Right atrium auricular region (tissue), 2 donors: ENCODE measurements at regions not wholly inside any gene's neighbourhood (a gene's known extent, or its start where the extent isn't known, plus 50 kb on each side); places are given as distances from the start of the nearest gene placed in this dataset.

Experiments
- DNase-seq: peaks from one replicate; pipeline ENCODE4 v3.0.0-alpha.2; 2019; ENCODE audit warnings: low spot score
- H3K27ac ChIP-seq, 2 donors: fragments of 200-600 bp; sonication (generic); 1 replicate in 1 of 2; 2 replicates in 1 of 2; pipeline ENCODE4 v1.5.1; 2016 to 2019
- H3K27me3 ChIP-seq, 2 donors: fragments of 200-600 bp; sonication (generic); one replicate each; pipeline versions ENCODE4 v1.5.1 to v1.6.0; 2017 to 2019
- H3K36me3 ChIP-seq: fragments of 200-600 bp; sonication (generic); one replicate; pipeline ENCODE4 v1.5.1; 2016
- H3K4me1 ChIP-seq, 2 donors: fragments of 200-600 bp; sonication (generic); one replicate each; pipeline versions ENCODE4 v1.5.1 to v1.6.0; 2017 to 2019
- H3K4me3 ChIP-seq, 2 donors: fragments of 200-600 bp; sonication (generic); 1 replicate in 1 of 2; 2 replicates in 1 of 2; pipeline ENCODE4 v1.5.1; 2017 to 2019; ENCODE audit warnings: mild to moderate bottlenecking in 1 of 2, moderate library complexity in 1 of 2
- H3K9me3 ChIP-seq, 2 donors: fragments of 200-600 bp; sonication (generic); one replicate each; pipeline ENCODE4 v1.5.1; 2019
- CTCF ChIP-seq, 2 donors: fragments of 200-600 bp; sonication (generic); IDR thresholded peaks; one replicate each; pipeline ENCODE4 v1.5.1; 2019; ENCODE audit warnings: antibody characterized with exemption in 2 of 2

DNA sequence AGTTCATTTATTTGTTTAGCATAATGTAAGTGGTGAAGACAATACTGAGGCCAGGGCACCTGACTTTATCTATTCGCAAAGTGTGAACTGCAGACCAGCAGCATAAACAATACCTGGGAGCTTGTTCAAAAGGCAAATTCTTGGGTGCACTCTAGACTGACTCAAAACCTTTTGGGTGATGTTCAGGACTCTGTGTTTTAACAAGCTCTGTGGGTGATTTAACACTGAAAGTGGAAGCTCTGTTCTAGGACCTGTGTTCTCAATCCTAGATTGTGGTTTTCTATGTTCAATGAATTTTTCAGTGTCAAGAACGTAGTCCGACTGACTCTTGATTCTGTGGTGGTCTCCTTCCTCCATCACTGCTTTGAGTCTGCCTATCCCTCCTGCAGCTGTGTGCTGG is 71.9 kb downstream of the GPR88 start:
- no peaks in the 10 kb centered on the region for H3K4me1 ChIP-seq
- H3K36me3 ChIP-seq: no peaks in the 10 kb centered on the region
- H3K4me3 ChIP-seq: no peak overlapping the region
- H3K9me3 ChIP-seq: no peaks in the 10 kb centered on the region
- no peak for DNase-seq
- no peaks in the 10 kb centered on the region for H3K27me3 ChIP-seq
- no peak for TF ChIP-seq CTCF (IDR thresholded peaks at IDR 0.05)
- no peak overlapping the region for H3K27ac ChIP-seq

GRCh38 chr1:100611086-100611485 is 73.1 kb downstream of the GPR88 start:
- Histone ChIP-seq H3K36me3 (no peaks in the 10 kb centered on the region), H3K4me3 (no peak overlapping the region), H3K9me3 (no peaks in the 10 kb centered on the region), H3K4me1 (no peaks in the 10 kb centered on the region), H3K27me3 (no peaks in the 10 kb centered on the region), H3K27ac (no peak overlapping the region)
- TF ChIP-seq CTCF (IDR thresholded peaks at IDR 0.05): no peak
- DNase-seq: no peak

DNA sequence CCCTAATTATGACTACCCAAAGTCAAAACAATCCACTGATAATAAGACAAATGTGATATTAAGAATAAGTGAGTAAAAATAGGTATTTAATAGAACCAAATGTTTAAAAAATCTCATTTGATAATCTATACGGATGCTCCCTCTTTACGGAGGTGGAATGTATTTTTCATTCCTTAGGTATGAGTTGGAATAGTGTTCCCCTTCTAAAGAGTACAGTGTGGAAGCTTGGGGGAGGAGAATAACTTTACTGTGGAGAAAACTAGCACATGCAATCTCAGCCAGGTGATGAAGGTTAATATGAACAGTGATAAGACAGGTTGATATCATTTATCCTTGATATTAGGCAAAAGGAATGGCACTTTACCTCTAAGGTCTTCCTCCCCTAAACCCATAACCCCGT is 74.6 kb downstream of the GPR88 start:
- no peaks in the 10 kb centered on the region for H3K27me3 ChIP-seq

DNA sequence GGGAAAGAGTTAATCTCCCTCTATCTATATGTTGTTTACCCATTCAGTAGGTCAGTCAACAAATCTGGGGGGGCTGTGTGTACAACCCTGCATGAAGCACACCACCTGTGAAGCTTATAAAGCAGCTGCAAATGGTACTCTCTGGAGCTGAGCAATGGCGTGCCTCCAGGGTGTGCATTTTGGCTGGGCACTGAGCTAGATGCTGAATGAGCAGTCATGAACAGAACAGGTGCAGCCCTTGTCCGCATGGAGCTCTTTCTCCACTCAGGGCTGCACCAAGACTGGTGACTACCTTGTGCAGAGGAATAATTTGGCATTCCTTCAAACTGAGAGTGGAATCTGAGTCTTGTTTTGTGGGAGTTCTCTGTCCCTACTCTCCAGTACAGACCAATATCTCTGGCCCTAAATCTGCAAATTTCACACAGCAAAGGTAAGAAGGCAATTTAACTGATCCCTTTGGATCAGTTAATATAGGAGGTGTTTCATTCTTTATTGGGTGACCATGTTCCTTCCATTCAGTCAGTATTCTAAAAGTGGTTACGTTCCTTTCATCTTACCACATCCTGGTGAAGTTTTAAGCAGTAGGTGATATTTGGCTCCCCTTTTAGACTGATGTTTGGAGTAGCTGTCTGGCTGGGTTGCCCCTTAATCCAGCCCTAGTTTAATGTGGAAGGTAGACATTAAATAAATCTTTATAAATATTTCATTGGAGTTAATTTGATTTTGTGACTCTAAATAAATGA is 76.0 kb downstream of the GPR88 start:
- Histone ChIP-seq H3K27ac (no peak overlapping the region), H3K4me3 (no peak overlapping the region), H3K4me1 (no peaks in the 10 kb centered on the region), H3K36me3 (no peaks in the 10 kb centered on the region), H3K9me3 (no peaks in the 10 kb centered on the region), H3K27me3 (no peaks in the 10 kb centered on the region)
- no peak for DNase-seq
- TF ChIP-seq CTCF (IDR thresholded peaks at IDR 0.05): no peak

More for the DNA sequence above, 74.6 kb downstream of the GPR88 start:
- Histone ChIP-seq H3K4me1 (no peaks in the 10 kb centered on the region), H3K36me3 (no peaks in the 10 kb centered on the region), H3K9me3 (no peaks in the 10 kb centered on the region), H3K4me3 (no peak overlapping the region), H3K27ac (no peak overlapping the region)
- DNase-seq: no peak
- TF ChIP-seq CTCF (IDR thresholded peaks at IDR 0.05): no peak

- Histone ChIP-seq H3K9me3 (no peaks in the 10 kb centered on the region), H3K27me3 (no peaks in the 10 kb centered on the region), H3K4me1 (no peaks in the 10 kb centered on the region), H3K36me3 (no peaks in the 10 kb centered on the region), H3K4me3 (no peak overlapping the region), H3K27ac (no peak overlapping the region)
- no peak for TF ChIP-seq CTCF (IDR thresholded peaks at IDR 0.05)
- DNase-seq: no peak
These were observed 76.6 kb downstream of the GPR88 start for GRCh38 chr1:100614570-100614969.

DNA sequence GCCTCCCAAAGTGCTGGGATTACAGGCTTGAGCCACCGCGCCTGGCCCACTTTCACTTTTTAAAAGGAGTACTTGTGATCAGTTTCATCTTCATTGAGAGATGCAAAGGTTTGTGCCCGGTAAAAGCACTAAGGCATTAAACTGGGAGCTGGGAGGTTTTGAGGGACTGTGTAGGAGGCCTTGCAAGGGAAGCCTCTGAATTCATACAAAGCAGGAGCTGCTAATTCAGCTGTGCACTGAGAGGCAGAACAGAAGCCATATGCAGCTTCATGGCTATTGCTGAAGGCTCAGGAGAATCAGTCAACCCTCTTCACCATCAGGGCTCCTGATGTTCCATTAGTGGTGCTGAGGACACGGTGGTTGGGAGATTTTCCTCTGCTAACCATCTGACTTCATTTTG is 77.7 kb downstream of the GPR88 start:
- H3K27me3 ChIP-seq: no peaks in the 10 kb centered on the region
- H3K27ac ChIP-seq: no peak overlapping the region
- no peaks in the 10 kb centered on the region for H3K9me3 ChIP-seq
- H3K4me1 ChIP-seq: no peaks in the 10 kb centered on the region
- H3K36me3 ChIP-seq: no peaks in the 10 kb centered on the region
- TF ChIP-seq CTCF (IDR thresholded peaks at IDR 0.05): no peak
- H3K4me3 ChIP-seq: no peak overlapping the region
- no peak for DNase-seq
